ENCODE measurements at regions not wholly inside any gene's neighbourhood (a gene's known extent, or its start where the extent isn't known, plus 50 kb on each side); places are given as distances from the start of the nearest gene placed in this dataset.

- Histone ChIP-seq H3K27ac (ENCODE audit: low read depth, low read length) (no peak overlapping the region), H3K9me3 (ENCODE audit: control insufficient read depth, insufficient read depth, low read depth, low read length) (peaks cover 5% of the 10 kb centered on the region), H3K9ac (ENCODE audit: low read length) (no peak overlapping the region), H3K27me3 (ENCODE audit: control insufficient read depth, insufficient read depth, low read length) (no peaks in the 10 kb centered on the region), H3K36me3 (ENCODE audit: control insufficient read depth, insufficient read depth, low read length) (no peaks in the 10 kb centered on the region), H3K4me3 (ENCODE audit: low read depth, low read length) (no peak overlapping the region), H3K4me1 (ENCODE audit: control insufficient read depth, insufficient read depth, low read length) (no peaks in the 10 kb centered on the region)
Measured at GRCh38 chr10:2263561-2263960, 526.2 kb upstream of the ADARB2 start.

- Histone ChIP-seq H3K9me3 (ENCODE audit: control insufficient read depth, insufficient read depth, low read depth, low read length) (peaks cover 5% of the 10 kb centered on the region), H3K36me3 (ENCODE audit: control insufficient read depth, insufficient read depth, low read length) (no peaks in the 10 kb centered on the region), H3K4me3 (ENCODE audit: low read depth, low read length) (no peak overlapping the region), H3K9ac (ENCODE audit: low read length) (no peak overlapping the region), H3K27me3 (ENCODE audit: control insufficient read depth, insufficient read depth, low read length) (no peaks in the 10 kb centered on the region), H3K27ac (ENCODE audit: low read depth, low read length) (no peak overlapping the region), H3K4me1 (ENCODE audit: control insufficient read depth, insufficient read depth, low read length) (no peaks in the 10 kb centered on the region)
Measured at GRCh38 chr10:2262878-2263277, 525.6 kb upstream of the ADARB2 start.

DNA sequence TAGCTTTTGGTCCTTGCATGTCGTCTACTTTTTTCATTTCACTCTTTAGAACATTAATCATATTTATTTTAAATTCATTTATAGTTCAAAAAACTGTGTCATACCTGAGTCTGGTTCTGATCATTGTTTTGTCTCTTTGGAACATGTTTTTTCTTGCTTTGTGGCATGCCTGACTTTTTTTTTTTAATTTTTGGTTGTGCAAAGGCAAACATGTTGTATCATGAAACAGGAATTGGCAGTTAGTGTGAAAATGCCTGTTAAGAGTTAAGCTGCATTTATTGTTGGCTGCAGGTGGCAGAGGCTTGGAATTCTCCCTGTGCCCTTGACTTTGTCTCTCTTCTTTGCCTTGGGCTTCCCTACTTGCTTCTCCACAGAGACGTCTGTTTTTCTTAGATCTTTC, 525.0 kb upstream of the ADARB2 start:
- no peaks in the 10 kb centered on the region for H3K36me3 ChIP-seq (ENCODE audit: control insufficient read depth, insufficient read depth, low read length)
- no peaks in the 10 kb centered on the region for H3K27me3 ChIP-seq (ENCODE audit: control insufficient read depth, insufficient read depth, low read length)
- no peak overlapping the region for H3K4me3 ChIP-seq (ENCODE audit: low read depth, low read length)
- H3K9me3 ChIP-seq (ENCODE audit: control insufficient read depth, insufficient read depth, low read depth, low read length): peaks cover 5% of the 10 kb centered on the region
- no peak overlapping the region for H3K9ac ChIP-seq (ENCODE audit: low read length)
- no peak overlapping the region for H3K27ac ChIP-seq (ENCODE audit: low read depth, low read length)
- no peaks in the 10 kb centered on the region for H3K4me1 ChIP-seq (ENCODE audit: control insufficient read depth, insufficient read depth, low read length)

- Histone ChIP-seq H3K4me1 (ENCODE audit: control insufficient read depth, insufficient read depth, low read length) (no peaks in the 10 kb centered on the region), H3K9ac (ENCODE audit: low read length) (no peak overlapping the region), H3K4me3 (ENCODE audit: low read depth, low read length) (no peak overlapping the region), H3K27me3 (ENCODE audit: control insufficient read depth, insufficient read depth, low read length) (no peaks in the 10 kb centered on the region), H3K27ac (ENCODE audit: low read depth, low read length) (no peak overlapping the region), H3K9me3 (ENCODE audit: control insufficient read depth, insufficient read depth, low read depth, low read length) (peaks cover 5% of the 10 kb centered on the region), H3K36me3 (ENCODE audit: control insufficient read depth, insufficient read depth, low read length) (no peaks in the 10 kb centered on the region)
Measured at GRCh38 chr10:2256241-2256640, 518.9 kb upstream of the ADARB2 start.

- Histone ChIP-seq H3K4me3 (ENCODE audit: low read depth, low read length) (no peak overlapping the region), H3K4me1 (ENCODE audit: control insufficient read depth, insufficient read depth, low read length) (no peaks in the 10 kb centered on the region), H3K9ac (ENCODE audit: low read length) (no peak overlapping the region), H3K27me3 (ENCODE audit: control insufficient read depth, insufficient read depth, low read length) (no peaks in the 10 kb centered on the region), H3K36me3 (ENCODE audit: control insufficient read depth, insufficient read depth, low read length) (no peaks in the 10 kb centered on the region), H3K9me3 (ENCODE audit: control insufficient read depth, insufficient read depth, low read depth, low read length) (no peaks in the 10 kb centered on the region), H3K27ac (ENCODE audit: low read depth, low read length) (no peak overlapping the region)
Measured at GRCh38 chr10:2252096-2252495, 514.8 kb upstream of the ADARB2 start.

GRCh38 chr10:2251631-2252030, 514.3 kb upstream of the ADARB2 start:
- Histone ChIP-seq H3K27ac (ENCODE audit: low read depth, low read length) (no peak overlapping the region), H3K9ac (ENCODE audit: low read length) (no peak overlapping the region), H3K27me3 (ENCODE audit: control insufficient read depth, insufficient read depth, low read length) (no peaks in the 10 kb centered on the region), H3K4me3 (ENCODE audit: low read depth, low read length) (no peak overlapping the region), H3K9me3 (ENCODE audit: control insufficient read depth, insufficient read depth, low read depth, low read length) (no peaks in the 10 kb centered on the region), H3K36me3 (ENCODE audit: control insufficient read depth, insufficient read depth, low read length) (no peaks in the 10 kb centered on the region), H3K4me1 (ENCODE audit: control insufficient read depth, insufficient read depth, low read length) (no peaks in the 10 kb centered on the region)

- H3K9me3 ChIP-seq (ENCODE audit: control insufficient read depth, insufficient read depth, low read depth, low read length): no peaks in the 10 kb centered on the region; the same call in 1 of the 2 replicates
- H3K27me3 ChIP-seq (ENCODE audit: control insufficient read depth, insufficient read depth, low read length): no peaks in the 10 kb centered on the region
- no peaks in the 10 kb centered on the region for H3K36me3 ChIP-seq (ENCODE audit: control insufficient read depth, insufficient read depth, low read length)
- H3K4me1 ChIP-seq (ENCODE audit: control insufficient read depth, insufficient read depth, low read length): no peaks in the 10 kb centered on the region
- H3K4me3 ChIP-seq (ENCODE audit: low read depth, low read length): no peak overlapping the region
- no peak overlapping the region for H3K9ac ChIP-seq (ENCODE audit: low read length)
- H3K27ac ChIP-seq (ENCODE audit: low read depth, low read length): no peak overlapping the region
Measured at GRCh38 chr10:2246747-2247146, 509.4 kb upstream of the ADARB2 start.

DNA sequence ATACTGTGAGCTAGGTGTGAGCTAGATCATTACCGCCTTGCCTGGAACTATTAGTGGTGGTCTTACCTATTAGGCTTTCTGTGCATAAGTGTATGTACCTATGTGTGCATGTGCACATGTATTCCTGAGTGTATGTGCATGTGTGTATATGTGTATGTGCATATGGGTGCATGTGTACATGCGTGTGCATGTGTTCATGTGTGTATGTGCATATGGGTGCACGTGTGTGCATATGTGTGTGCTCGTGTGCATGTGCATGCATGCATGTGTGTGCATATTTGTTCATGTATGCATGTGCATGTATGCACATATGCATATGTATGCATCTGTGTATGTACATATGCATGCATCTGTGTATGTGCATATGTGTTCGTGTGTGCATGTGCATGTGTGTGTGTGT, 508.3 kb upstream of the ADARB2 start:
- H3K27ac ChIP-seq (ENCODE audit: low read depth, low read length): no peak overlapping the region
- H3K27me3 ChIP-seq (ENCODE audit: control insufficient read depth, insufficient read depth, low read length): no peaks in the 10 kb centered on the region
- H3K9ac ChIP-seq (ENCODE audit: low read length): no peak overlapping the region
- H3K4me3 ChIP-seq (ENCODE audit: low read depth, low read length): no peak overlapping the region
- peaks cover under 1% of the 10 kb centered on the region for H3K9me3 ChIP-seq (ENCODE audit: control insufficient read depth, insufficient read depth, low read depth, low read length)
- no peaks in the 10 kb centered on the region for H3K36me3 ChIP-seq (ENCODE audit: control insufficient read depth, insufficient read depth, low read length)
- H3K4me1 ChIP-seq (ENCODE audit: control insufficient read depth, insufficient read depth, low read length): no peaks in the 10 kb centered on the region

GRCh38 chr10:2244471-2244870, 507.1 kb upstream of the ADARB2 start:
- H3K9ac ChIP-seq (ENCODE audit: low read length): no peak overlapping the region
- H3K4me3 ChIP-seq (ENCODE audit: low read depth, low read length): no peak overlapping the region
- H3K36me3 ChIP-seq (ENCODE audit: control insufficient read depth, insufficient read depth, low read length): no peaks in the 10 kb centered on the region
- peaks cover 8% of the 10 kb centered on the region for H3K9me3 ChIP-seq (ENCODE audit: control insufficient read depth, insufficient read depth, low read depth, low read length)
- H3K27me3 ChIP-seq (ENCODE audit: control insufficient read depth, insufficient read depth, low read length): no peaks in the 10 kb centered on the region
- no peak overlapping the region for H3K27ac ChIP-seq (ENCODE audit: low read depth, low read length)
- H3K4me1 ChIP-seq (ENCODE audit: control insufficient read depth, insufficient read depth, low read length): no peaks in the 10 kb centered on the region

DNA sequence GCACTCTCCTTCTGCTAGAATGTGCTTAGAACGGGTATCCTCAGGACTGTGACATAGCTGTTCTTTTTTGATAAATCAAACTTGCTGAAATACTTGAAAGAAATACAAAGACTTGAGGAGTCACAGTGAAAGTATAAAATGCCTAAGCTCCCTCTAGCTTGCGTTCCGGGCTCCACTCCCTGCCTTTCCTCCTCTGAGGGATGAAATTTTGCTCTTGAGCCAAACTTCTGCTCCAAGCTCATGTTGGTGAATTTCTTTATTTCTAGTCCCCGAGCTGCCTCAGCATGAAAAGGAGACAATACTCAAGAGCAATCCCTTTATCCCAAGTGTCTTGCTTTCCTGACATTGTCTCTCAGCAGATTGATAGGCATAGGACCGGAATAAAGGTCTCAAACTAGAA, 499.6 kb upstream of the ADARB2 start:
- H3K36me3 ChIP-seq (ENCODE audit: control insufficient read depth, insufficient read depth, low read length): no peaks in the 10 kb centered on the region
- H3K4me3 ChIP-seq (ENCODE audit: low read depth, low read length): no peak overlapping the region
- H3K9ac ChIP-seq (ENCODE audit: low read length): no peak overlapping the region
- H3K27me3 ChIP-seq (ENCODE audit: control insufficient read depth, insufficient read depth, low read length): no peaks in the 10 kb centered on the region
- H3K9me3 ChIP-seq (ENCODE audit: control insufficient read depth, insufficient read depth, low read depth, low read length): peaks cover 8% of the 10 kb centered on the region
- H3K27ac ChIP-seq (ENCODE audit: low read depth, low read length): no peak overlapping the region
- H3K4me1 ChIP-seq (ENCODE audit: control insufficient read depth, insufficient read depth, low read length): no peaks in the 10 kb centered on the region

GRCh38 chr10:2232479-2232878, 495.2 kb upstream of the ADARB2 start:
- H3K9me3 ChIP-seq (ENCODE audit: control insufficient read depth, insufficient read depth, low read depth, low read length): no peaks in the 10 kb centered on the region
- no peak overlapping the region for H3K9ac ChIP-seq (ENCODE audit: low read length)

GRCh38 chr10:2230478-2230877, 493.2 kb upstream of the ADARB2 start:
- Histone ChIP-seq H3K9ac (ENCODE audit: low read length) (no peak overlapping the region), H3K36me3 (ENCODE audit: control insufficient read depth, insufficient read depth, low read length) (no peaks in the 10 kb centered on the region), H3K4me3 (ENCODE audit: low read depth, low read length) (no peak overlapping the region)

More at GRCh38 chr10:2232479-2232878, 495.2 kb upstream of the ADARB2 start:
- H3K4me3 ChIP-seq (ENCODE audit: low read depth, low read length): no peak overlapping the region
- no peaks in the 10 kb centered on the region for H3K27me3 ChIP-seq (ENCODE audit: control insufficient read depth, insufficient read depth, low read length)
- H3K4me1 ChIP-seq (ENCODE audit: control insufficient read depth, insufficient read depth, low read length): no peaks in the 10 kb centered on the region
- no peaks in the 10 kb centered on the region for H3K36me3 ChIP-seq (ENCODE audit: control insufficient read depth, insufficient read depth, low read length)
- no peak overlapping the region for H3K27ac ChIP-seq (ENCODE audit: low read depth, low read length)

More at GRCh38 chr10:2230478-2230877, 493.2 kb upstream of the ADARB2 start:
- H3K27me3 ChIP-seq (ENCODE audit: control insufficient read depth, insufficient read depth, low read length): no peaks in the 10 kb centered on the region
- H3K27ac ChIP-seq (ENCODE audit: low read depth, low read length): no peak overlapping the region
- no peaks in the 10 kb centered on the region for H3K4me1 ChIP-seq (ENCODE audit: control insufficient read depth, insufficient read depth, low read length)
- 0 out of 2 replicates have a peak, but pooled peaks cover 2% of the 10 kb centered on the region for H3K9me3 ChIP-seq (ENCODE audit: control insufficient read depth, insufficient read depth, low read depth, low read length)

Measured in HUES6 (cell line).